Skeletal muscle cell (primary cell): ENCODE measurements at regions not wholly inside any gene's neighbourhood (a gene's known extent, or its start where the extent isn't known, plus 50 kb on each side); places are given as distances from the start of the nearest gene placed in this dataset.
"Not testable (repeated sequence)": the region's sequence is repeated elsewhere in the genome, so short reads cannot be mapped to it uniquely, and the experiment has no call there.

Experiments
- DNase-seq: peaks from one replicate; pipeline ENCODE4 v3.0.0-alpha.2; 2010; ENCODE audit warnings: low read depth
- H3K4me3 ChIP-seq: 2 replicates; pipeline ENCODE4 v1.5.1; 2011; ENCODE audit warnings: low read depth, mild to moderate bottlenecking, control low read depth, low read length, moderate library complexity

GRCh38 chr7:9728014-9728657 lies 1245.5 kb upstream of the PHF14 start:
- not testable (repeated sequence) for H3K4me3 ChIP-seq, DNase-seq

GRCh38 chr7:9752033-9752432 lies 1221.6 kb upstream of the PHF14 start:
- DNase-seq = no peak

GRCh38 chr7:9761224-9761623 lies 1212.4 kb upstream of the PHF14 start:
- no peak overlapping the region for H3K4me3 ChIP-seq
- no peak for DNase-seq

More at GRCh38 chr7:9752033-9752432, 1221.6 kb upstream of the PHF14 start:
- no peak overlapping the region for H3K4me3 ChIP-seq

- H3K4me3 ChIP-seq = no peak overlapping the region
- no peak for DNase-seq
Measured at GRCh38 chr7:9776900-9777299, 1196.8 kb upstream of the PHF14 start.

GRCh38 chr7:9778367-9778766 lies 1195.3 kb upstream of the PHF14 start:
- no peak for DNase-seq
- no peak overlapping the region for H3K4me3 ChIP-seq

- DNase-seq = no peak
- no peak overlapping the region for H3K4me3 ChIP-seq
Measured at GRCh38 chr7:9781710-9782109, 1192.0 kb upstream of the PHF14 start.

GRCh38 chr7:9782275-9782674 lies 1191.4 kb upstream of the PHF14 start:
- no peak for DNase-seq
- no peak overlapping the region for H3K4me3 ChIP-seq

- no peak overlapping the region for H3K4me3 ChIP-seq
- DNase-seq = no peak
Measured at GRCh38 chr7:9785211-9785610, 1188.5 kb upstream of the PHF14 start.

- no peak for DNase-seq
- no peak overlapping the region for H3K4me3 ChIP-seq
Measured at GRCh38 chr7:9796241-9796640, 1177.4 kb upstream of the PHF14 start.

- no peak overlapping the region for H3K4me3 ChIP-seq
- DNase-seq = no peak
Measured at GRCh38 chr7:9822458-9823290, 1151.0 kb upstream of the PHF14 start.

- H3K4me3 ChIP-seq = no peak overlapping the region
- no peak for DNase-seq
Measured at GRCh38 chr7:9835199-9835598, 1138.5 kb upstream of the PHF14 start.

- DNase-seq = no peak
- H3K4me3 ChIP-seq = no peak overlapping the region
Measured at GRCh38 chr7:9836671-9837070, 1137.0 kb upstream of the PHF14 start.

GRCh38 chr7:9842301-9842700 lies 1131.4 kb upstream of the PHF14 start:
- no peak overlapping the region for H3K4me3 ChIP-seq
- no peak for DNase-seq

GRCh38 chr7:9846902-9847301 lies 1126.8 kb upstream of the PHF14 start:
- no peak for DNase-seq
- H3K4me3 ChIP-seq = no peak overlapping the region

- DNase-seq = no peak
Measured at GRCh38 chr7:9854605-9855004, 1119.1 kb upstream of the PHF14 start.

GRCh38 chr7:9856668-9857067 lies 1117.0 kb upstream of the PHF14 start:
- H3K4me3 ChIP-seq = no peak overlapping the region
- DNase-seq = no peak

More at GRCh38 chr7:9854605-9855004, 1119.1 kb upstream of the PHF14 start:
- no peak overlapping the region for H3K4me3 ChIP-seq

GRCh38 chr7:9863545-9863944 lies 1110.1 kb upstream of the PHF14 start:
- DNase-seq = no peak
- H3K4me3 ChIP-seq = no peak overlapping the region

GRCh38 chr7:9869151-9869550 lies 1104.5 kb upstream of the PHF14 start:
- no peak for DNase-seq
- no peak overlapping the region for H3K4me3 ChIP-seq

GRCh38 chr7:9869566-9869965 lies 1104.1 kb upstream of the PHF14 start:
- H3K4me3 ChIP-seq = no peak overlapping the region
- DNase-seq = no peak

- H3K4me3 ChIP-seq = no peak overlapping the region
- DNase-seq = no peak
Measured at GRCh38 chr7:9870674-9871073, 1103.0 kb upstream of the PHF14 start.

GRCh38 chr7:9874182-9874581 lies 1099.5 kb upstream of the PHF14 start:
- H3K4me3 ChIP-seq = no peak overlapping the region
- no peak for DNase-seq
